Endodermal cell (in vitro differentiated cells): ENCODE measurements at regions not wholly inside any gene's neighbourhood (a gene's known extent, or its start where the extent isn't known, plus 50 kb on each side); places are given as distances from the start of the nearest gene placed in this dataset.

Experiments
- DNase-seq: peaks from one replicate; pipeline ENCODE4 v3.0.0-alpha.2; 2017
- H3K27ac ChIP-seq: 2 replicates; pipeline ENCODE4 v1.5.1; 2013; ENCODE audit warnings: mild to moderate bottlenecking, low read depth, low read length, moderate library complexity
- H3K27me3 ChIP-seq: 2 replicates; pipeline ENCODE4 v1.6.1; 2013; ENCODE audit warnings: mild to moderate bottlenecking, low read length, moderate library complexity; ENCODE audit not compliant: insufficient read depth, control insufficient read depth, poor library complexity, severe bottlenecking
- H3K36me3 ChIP-seq: 2 replicates; pipeline ENCODE4 v1.7.0; 2013; ENCODE audit warnings: mild to moderate bottlenecking, low read length, moderate library complexity; ENCODE audit not compliant: control insufficient read depth, insufficient read depth
- H3K4me1 ChIP-seq: one replicate; pipeline ENCODE4 v1.7.0; 2013; ENCODE audit warnings: low read length; ENCODE audit not compliant: control insufficient read depth, insufficient read depth
- H3K4me3 ChIP-seq: 2 replicates; pipeline ENCODE4 v1.5.1; 2013; ENCODE audit warnings: mild to moderate bottlenecking, low read length, moderate library complexity
- H3K9ac ChIP-seq: 2 replicates; pipeline ENCODE4 v1.6.1; 2013; ENCODE audit warnings: mild to moderate bottlenecking, low read length, moderate library complexity; ENCODE audit not compliant: poor library complexity, severe bottlenecking; ENCODE audit errors: extremely low read depth
- H3K9me3 ChIP-seq: 2 replicates; pipeline ENCODE4 v1.6.1; 2013; ENCODE audit warnings: mild to moderate bottlenecking, low read length, moderate library complexity; ENCODE audit not compliant: control insufficient read depth
- H3K27ac Mint-ChIP-seq: 2 replicates; pipeline ENCODE4 v1.8.0; 2020; ENCODE audit warnings: mixed read lengths
- H3K27me3 Mint-ChIP-seq: 2 replicates; pipeline ENCODE4 v1.8.0; 2021; ENCODE audit warnings: mild to moderate bottlenecking, mixed read lengths; ENCODE audit not compliant: insufficient read depth
- H3K36me3 Mint-ChIP-seq: 2 replicates; pipeline ENCODE4 v1.8.0; 2020; ENCODE audit warnings: low read depth, mixed read lengths
- H3K4me1 Mint-ChIP-seq: 2 replicates; pipeline ENCODE4 v1.8.0; 2020; ENCODE audit warnings: mixed read lengths
- H3K4me3 Mint-ChIP-seq: 2 replicates; pipeline ENCODE4 v1.8.0; 2020; ENCODE audit warnings: mild to moderate bottlenecking, moderate library complexity, mixed read lengths
- H3K9me3 Mint-ChIP-seq: 2 replicates; pipeline ENCODE4 v1.8.0; 2020; ENCODE audit warnings: mild to moderate bottlenecking, mixed read lengths
- CTCF ChIP-seq: fragments of 200-600 bp; sonication (generic); conservative IDR thresholded peaks from 2 replicates; pipeline ENCODE4 v1.5.0; 2021; ENCODE audit warnings: antibody characterized with exemption, mild to moderate bottlenecking
- WGBS, 2 experiments: methylation state at CpG; one replicate each; pipeline versions ENCODE4 v1.1.5 to v1.1.7; 2013; ENCODE audit warnings: missing lambda C conversion rate in 2 of 2, mixed read lengths in 1 of 2; ENCODE audit not compliant: insufficient coverage in 1 of 2, insufficient read length in 1 of 2; 5-methylcytosine and 5-hydroxymethylcytosine counted together

GRCh38 chr12:70149665-70150064, 93.6 kb upstream of the CNOT2 start:
- H3K27me3 Mint-ChIP-seq: no peaks in the 10 kb centered on the region
- no peak overlapping the region for H3K27ac Mint-ChIP-seq
- Histone ChIP-seq H3K27me3 (no peaks in the 10 kb centered on the region), H3K4me3 (no peak overlapping the region), H3K9ac (no peak overlapping the region), H3K4me1 (no peaks in the 10 kb centered on the region), H3K9me3 (peaks cover 18% of the 10 kb centered on the region), H3K27ac (no peak overlapping the region), H3K36me3 (no peaks in the 10 kb centered on the region)
- H3K36me3 Mint-ChIP-seq: peaks cover 7% of the 10 kb centered on the region
- no peak for TF ChIP-seq CTCF
- H3K9me3 Mint-ChIP-seq: peaks cover 29% of the 10 kb centered on the region
- DNase-seq: no peak
- peaks cover 2% of the 10 kb centered on the region for H3K4me1 Mint-ChIP-seq
- no peak overlapping the region for H3K4me3 Mint-ChIP-seq

GRCh38 chr12:70150230-70150629, 93.0 kb upstream of the CNOT2 start:
- peaks cover 7% of the 10 kb centered on the region for H3K36me3 Mint-ChIP-seq
- H3K27ac Mint-ChIP-seq: no peak overlapping the region
- Histone ChIP-seq H3K36me3 (no peaks in the 10 kb centered on the region), H3K4me3 (no peak overlapping the region), H3K27ac (no peak overlapping the region), H3K9me3 (peaks cover 22% of the 10 kb centered on the region), H3K4me1 (no peaks in the 10 kb centered on the region), H3K27me3 (no peaks in the 10 kb centered on the region), H3K9ac (no peak overlapping the region)
- WGBS, 2 experiments: 62 to 86% methylated on average over 2 of the region's 2 CpGs
- TF ChIP-seq CTCF: no peak
- DNase-seq: no peak
- H3K4me3 Mint-ChIP-seq: no peak overlapping the region
- H3K9me3 Mint-ChIP-seq: peaks cover 34% of the 10 kb centered on the region
- no peaks in the 10 kb centered on the region for H3K27me3 Mint-ChIP-seq
- peaks cover 2% of the 10 kb centered on the region for H3K4me1 Mint-ChIP-seq

GRCh38 chr12:70151993-70152392, 91.2 kb upstream of the CNOT2 start:
- Mint-ChIP-seq H3K27ac (no peak overlapping the region), H3K36me3 (peaks cover 9% of the 10 kb centered on the region), H3K4me1 (no peaks in the 10 kb centered on the region), H3K27me3 (no peaks in the 10 kb centered on the region), H3K4me3 (no peak overlapping the region), H3K9me3 (peaks cover 48% of the 10 kb centered on the region)
- Histone ChIP-seq H3K36me3 (no peaks in the 10 kb centered on the region), H3K4me1 (no peaks in the 10 kb centered on the region), H3K9ac (no peak overlapping the region), H3K27me3 (no peaks in the 10 kb centered on the region), H3K4me3 (no peak overlapping the region), H3K27ac (no peak overlapping the region), H3K9me3 (peaks cover 38% of the 10 kb centered on the region)
- 87 to 100% methylated on average over 2 to 4 of the region's 4 CpGs for WGBS, 2 experiments
- no peak for TF ChIP-seq CTCF
- no peak for DNase-seq
